Fibroblast of pulmonary artery (primary cell): ENCODE measurements at regions not wholly inside any gene's neighbourhood (a gene's known extent, or its start where the extent isn't known, plus 50 kb on each side); places are given as distances from the start of the nearest gene placed in this dataset.

Experiments
- DNase-seq: peaks from one replicate; pipeline ENCODE4 v3.0.0-alpha.2; 2010; ENCODE audit warnings: low read depth
- H3K4me3 ChIP-seq: replicated peaks from 2 replicates; pipeline ENCODE4 v1.5.1; 2011; ENCODE audit warnings: low read depth, mild to moderate bottlenecking, control low read depth, low read length, moderate library complexity
- TF ChIP-seq, protein P1 (sequence below): IDR thresholded peaks from 2 replicates; pipeline ENCODE4 v1.5.1; 2011; ENCODE audit warnings: mild to moderate bottlenecking, control low read depth, low read length, inconsistent platforms; ENCODE audit errors: missing control alignments

DNA sequence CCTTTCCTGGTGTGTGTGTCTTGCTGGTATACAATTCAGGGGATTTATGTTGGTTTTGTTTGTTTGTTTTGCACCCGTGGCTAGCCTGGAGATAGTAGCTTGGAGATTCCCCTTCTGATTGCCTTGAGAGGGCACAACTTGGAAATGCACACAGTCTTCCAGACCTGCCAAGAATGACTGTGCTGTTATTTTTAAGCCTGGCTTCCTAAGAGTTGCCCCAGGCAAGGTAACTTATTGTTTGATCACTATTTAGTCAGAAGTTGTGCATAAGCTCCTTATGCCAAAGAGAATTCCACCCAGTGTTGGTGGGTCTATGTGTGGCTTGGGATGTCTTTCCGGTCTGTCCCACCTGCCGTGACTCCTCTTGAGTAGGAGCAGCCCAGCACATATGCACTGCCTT is 421.9 kb upstream of the KCNN2 start:
- TF ChIP-seq, protein P1, sequence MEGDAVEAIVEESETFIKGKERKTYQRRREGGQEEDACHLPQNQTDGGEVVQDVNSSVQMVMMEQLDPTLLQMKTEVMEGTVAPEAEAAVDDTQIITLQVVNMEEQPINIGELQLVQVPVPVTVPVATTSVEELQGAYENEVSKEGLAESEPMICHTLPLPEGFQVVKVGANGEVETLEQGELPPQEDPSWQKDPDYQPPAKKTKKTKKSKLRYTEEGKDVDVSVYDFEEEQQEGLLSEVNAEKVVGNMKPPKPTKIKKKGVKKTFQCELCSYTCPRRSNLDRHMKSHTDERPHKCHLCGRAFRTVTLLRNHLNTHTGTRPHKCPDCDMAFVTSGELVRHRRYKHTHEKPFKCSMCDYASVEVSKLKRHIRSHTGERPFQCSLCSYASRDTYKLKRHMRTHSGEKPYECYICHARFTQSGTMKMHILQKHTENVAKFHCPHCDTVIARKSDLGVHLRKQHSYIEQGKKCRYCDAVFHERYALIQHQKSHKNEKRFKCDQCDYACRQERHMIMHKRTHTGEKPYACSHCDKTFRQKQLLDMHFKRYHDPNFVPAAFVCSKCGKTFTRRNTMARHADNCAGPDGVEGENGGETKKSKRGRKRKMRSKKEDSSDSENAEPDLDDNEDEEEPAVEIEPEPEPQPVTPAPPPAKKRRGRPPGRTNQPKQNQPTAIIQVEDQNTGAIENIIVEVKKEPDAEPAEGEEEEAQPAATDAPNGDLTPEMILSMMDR: no peak
- no peak for DNase-seq
- H3K4me3 ChIP-seq: no peak overlapping the region

DNA sequence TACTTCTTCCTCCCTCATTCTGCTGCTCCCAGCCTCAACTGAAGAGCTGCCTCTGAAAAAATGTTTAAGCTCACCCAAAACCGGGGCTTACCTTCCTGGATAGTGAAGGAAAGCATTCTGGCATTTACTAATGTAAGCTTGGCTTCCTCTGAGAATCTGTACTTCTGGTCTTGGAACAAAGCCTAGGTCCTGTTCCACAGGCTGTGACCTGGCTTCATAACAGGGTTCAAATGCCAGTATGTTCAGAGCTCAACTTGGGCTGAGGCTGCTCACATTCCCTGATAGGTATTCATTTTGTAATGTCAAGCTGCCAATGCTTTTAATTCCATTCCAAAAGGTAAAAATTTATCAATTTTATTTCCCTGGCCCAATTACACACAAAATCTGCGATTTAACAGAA is 411.7 kb upstream of the KCNN2 start:
- no peak overlapping the region for H3K4me3 ChIP-seq
- TF ChIP-seq, protein P1: no peak
- DNase-seq: no peak

DNA sequence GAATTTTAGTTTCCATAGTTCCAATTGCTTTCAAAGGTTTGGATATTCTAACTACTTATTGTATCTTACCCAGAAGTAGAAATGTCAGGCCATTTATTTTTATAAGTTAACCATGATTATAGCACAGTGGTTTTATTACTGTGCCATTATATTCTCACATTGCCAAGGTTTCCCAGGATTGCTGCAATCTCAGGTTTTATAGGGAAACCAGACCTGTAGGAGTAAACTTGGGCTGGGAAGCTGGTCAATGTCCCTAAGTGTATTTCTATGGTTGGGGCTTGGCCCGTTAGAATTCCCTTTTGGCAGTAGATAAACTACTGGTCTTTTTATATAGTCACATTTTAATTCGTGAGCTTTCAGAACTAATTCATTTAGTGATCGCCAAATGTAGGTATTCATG is 396.6 kb upstream of the KCNN2 start:
- H3K4me3 ChIP-seq: no peak overlapping the region
- no peak for DNase-seq
- TF ChIP-seq, protein P1: no peak

DNA sequence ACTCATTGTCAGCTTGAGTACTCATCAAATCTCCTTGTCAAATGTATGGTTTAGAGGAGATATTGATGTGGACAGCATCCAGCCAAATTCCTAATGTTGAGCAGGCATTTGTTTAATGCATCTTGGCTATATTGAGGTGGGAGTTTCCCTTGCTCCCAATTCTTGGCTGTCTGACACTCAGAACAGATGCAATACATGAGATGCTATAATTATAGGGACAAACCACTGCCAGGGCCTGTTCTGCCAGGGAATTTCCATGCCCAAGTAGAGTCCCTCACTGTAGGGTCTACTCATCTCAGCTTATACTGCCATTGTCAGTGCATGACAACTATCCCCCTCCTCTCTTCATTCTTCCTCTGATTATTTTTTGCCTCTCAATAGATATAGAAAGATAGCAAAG is 392.0 kb upstream of the KCNN2 start:
- TF ChIP-seq, protein P1: no peak
- DNase-seq: no peak
- H3K4me3 ChIP-seq: no peak overlapping the region

DNA sequence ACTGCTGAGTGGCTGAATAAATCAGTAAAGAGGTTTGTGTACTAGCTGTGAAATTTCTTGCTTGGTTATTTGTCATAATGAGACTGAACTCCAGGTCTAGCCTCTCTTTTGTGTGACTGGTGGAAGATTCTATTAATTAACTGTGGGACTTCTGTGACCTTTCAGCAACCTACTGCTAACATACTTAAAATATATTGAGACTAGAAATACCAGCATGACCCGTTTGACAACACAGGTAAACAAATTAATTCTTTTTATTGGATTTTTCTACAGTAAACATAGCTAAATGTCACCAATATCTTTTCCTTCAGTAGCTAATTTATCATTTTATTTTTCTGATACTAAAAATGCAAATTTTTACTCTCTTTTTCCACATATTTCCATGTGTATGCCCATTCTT is 390.4 kb upstream of the KCNN2 start:
- DNase-seq: no peak
- TF ChIP-seq, protein P1: no peak
- no peak overlapping the region for H3K4me3 ChIP-seq

DNA sequence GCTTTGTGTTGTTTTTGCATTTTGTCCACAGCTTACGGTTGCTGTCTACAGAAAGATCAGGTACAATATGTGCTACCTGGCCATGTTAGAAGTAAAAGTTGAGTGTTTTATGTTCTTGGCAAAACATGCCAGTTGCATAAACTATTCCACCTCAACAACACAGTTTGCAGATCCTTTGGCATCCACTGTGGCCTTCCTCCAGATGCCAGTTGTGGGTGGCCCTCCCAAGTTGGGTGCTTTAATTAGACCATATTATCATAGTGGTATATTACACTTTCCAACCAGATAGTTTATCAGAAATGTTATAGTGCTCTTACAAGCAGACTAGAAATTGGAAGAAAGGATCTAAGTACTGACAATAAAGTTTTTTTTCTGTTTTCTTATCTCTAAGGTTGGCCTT is 386.9 kb upstream of the KCNN2 start:
- TF ChIP-seq, protein P1: no peak
- H3K4me3 ChIP-seq: no peak overlapping the region
- no peak for DNase-seq

DNA sequence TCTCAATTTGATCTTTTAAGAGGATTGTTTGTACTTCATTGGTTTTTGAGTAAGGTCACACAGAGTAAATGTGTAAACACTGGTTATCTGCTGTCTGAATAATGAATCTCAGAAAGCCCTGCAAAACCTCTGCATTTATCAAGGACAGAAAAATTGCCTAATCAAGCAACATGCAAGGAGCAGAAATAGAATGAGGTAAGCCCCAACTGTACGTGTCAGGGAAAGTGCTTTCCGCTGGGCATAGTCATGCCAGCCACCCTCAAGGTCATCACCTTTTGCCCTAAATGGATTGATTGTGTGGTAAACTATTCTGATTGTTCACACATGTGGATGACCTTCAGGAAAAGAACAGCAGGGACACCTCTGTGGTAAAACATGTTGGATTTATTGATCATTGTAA is 376.9 kb upstream of the KCNN2 start:
- no peak for DNase-seq
- TF ChIP-seq, protein P1: no peak
- H3K4me3 ChIP-seq: no peak overlapping the region
